K562 (cell line): ENCODE measurements at regions not wholly inside any gene's neighbourhood (a gene's known extent, or its start where the extent isn't known, plus 50 kb on each side); places are given as distances from the start of the nearest gene placed in this dataset.

Source experiments
- ATAC-seq: fragments of 200-7000 bp; cut with Tn5 transposase; 3 replicates; pipeline ENCODE4 v1.9.1; 2020; ENCODE audit warnings: moderate library complexity
- BruUV-seq: library from RNA; stranded (reverse); fragments of 400-500 nt; replicated peaks from 2 replicates; lab custom pipeline; 2021; lab: Mats Ljungman, UMichigan
- CTCF ChIA-PET: fragments of 300-600 bp; formaldehyde crosslinking; extraction: SDS; loops from one replicate; lab custom pipeline; 2021; ENCODE audit warnings: low intra/inter-chr PET ratio; lab: Yijun Ruan, JAX
- POLR2A ChIA-PET: fragments of 300-600, 350-650 bp; sonication (Branson Sonifier 250); formaldehyde crosslinking; extraction: SDS; loops from one replicate; lab custom pipeline; 2021; ENCODE audit warnings: antibody characterized with exemption, inconsistent platforms; lab: Yijun Ruan, JAX
- DNase-seq, 4 experiments: peaks; one replicate each; pipeline versions ENCODE4 v3.0.0 to v3.0.0-alpha.2; 2011 to 2018; ENCODE audit warnings: low spot score in 3 of 4, mixed read lengths in 3 of 4; ENCODE audit errors: extremely low read depth in 1 of 4
- FAIRE-seq: peaks from 2 replicates; lab custom pipeline; 2011; peaks lifted over from hg19 to GRCh38; lab: Jason Lieb, UNC
- H2AFZ ChIP-seq: 2 replicates; pipeline ENCODE4 v1.6.0; 2011; ENCODE audit warnings: low read depth, low read length, control low read depth, inconsistent platforms
- H3K27ac ChIP-seq: fragments of 200-600 bp; 3 replicates; pipeline ENCODE4 v1.8.0; 2011; ENCODE audit warnings: low read depth, mild to moderate bottlenecking, control low read depth, inconsistent platforms, low read length, moderate library complexity, mixed read lengths; ENCODE audit errors: extremely low read depth
- H3K27me3 ChIP-seq, 2 experiments: fragments of 300-600 bp in 1 of 2; 2 replicates in 1 of 2; 3 replicates in 1 of 2; pipeline versions ENCODE4 v1.6.0 to v1.8.0; 2011; ENCODE audit warnings: inconsistent platforms in 2 of 2, low read length in 2 of 2, mild to moderate bottlenecking in 1 of 2, mixed read lengths in 1 of 2, moderate library complexity in 1 of 2; ENCODE audit not compliant: control insufficient read depth in 2 of 2, insufficient read depth in 2 of 2
- H3K36me3 ChIP-seq: fragments of 300-600 bp; 3 replicates; pipeline ENCODE4 v1.8.0; 2011; ENCODE audit warnings: mild to moderate bottlenecking, low read length, inconsistent platforms; ENCODE audit not compliant: control insufficient read depth, insufficient read depth
- H3K4me1 ChIP-seq, 2 experiments: fragments of 200-600 bp in 1 of 2; replicated peaks in 1 of 2; 2 replicates in 1 of 2; 3 replicates in 1 of 2; pipeline versions ENCODE4 v1.5.1 to v1.8.0; 2011; ENCODE audit warnings: inconsistent platforms in 2 of 2, low read length in 2 of 2, mild to moderate bottlenecking in 1 of 2, mixed read lengths in 1 of 2, moderate library complexity in 1 of 2; ENCODE audit not compliant: control insufficient read depth in 2 of 2, insufficient read depth in 2 of 2
- H3K4me2 ChIP-seq: 2 replicates; pipeline ENCODE4 v1.6.1; 2011; ENCODE audit warnings: low read length, control low read depth, inconsistent platforms, mixed read lengths; ENCODE audit not compliant: insufficient read depth
- H3K4me3 ChIP-seq: fragments of 200-600 bp; sonication (generic), shearing (Covaris generic); 2 replicates; pipeline ENCODE4 v1.5.1; 2016; ENCODE audit warnings: control low read depth, inconsistent platforms
- H3K79me2 ChIP-seq: fragments of 200-600 bp; 3 replicates; pipeline ENCODE4 v1.8.0; 2011; ENCODE audit warnings: low read length, inconsistent platforms; ENCODE audit not compliant: control insufficient read depth, insufficient read depth
- H3K9ac ChIP-seq, 2 experiments: 2 replicates each; pipeline versions ENCODE4 v1.6.0 to v1.6.1; 2011; ENCODE audit warnings: low read depth in 2 of 2, low read length in 2 of 2, control low read depth in 1 of 2, inconsistent platforms in 1 of 2, mild to moderate bottlenecking in 1 of 2, mixed read lengths in 1 of 2; ENCODE audit not compliant: insufficient read depth in 1 of 2
- H3K9me1 ChIP-seq: one replicate; pipeline ENCODE4 v1.6.0; 2011; ENCODE audit warnings: inconsistent platforms, mild to moderate bottlenecking, low read length, moderate library complexity; ENCODE audit not compliant: control insufficient read depth, insufficient read depth
- H3K9me3 ChIP-seq: replicated peaks from 2 replicates; pipeline ENCODE4 v1.5.1; 2011; ENCODE audit warnings: low read depth, low read length, inconsistent platforms; ENCODE audit not compliant: control insufficient read depth, insufficient read depth
- H4K20me1 ChIP-seq: replicated peaks from 2 replicates; pipeline ENCODE4 v1.6.1; 2011; ENCODE audit warnings: low read length, inconsistent platforms, mixed read lengths; ENCODE audit not compliant: control insufficient read depth, insufficient read depth
- AFF4 ChIP-seq: sonication (generic); formaldehyde crosslinking; IDR thresholded peaks from 2 replicates; pipeline ENCODE4 v1.8.0; 2023; ENCODE audit warnings: mild to moderate bottlenecking, missing genetic modification reagents
- MYBL2 ChIP-seq, 2 experiments: fragments of 450-650 bp in 1 of 2; sonication (generic) in 1 of 2; formaldehyde crosslinking in 1 of 2; IDR thresholded peaks; 2 replicates each; pipeline versions ENCODE4 v1.6.1 to v1.8.1; 2017 to 2022; ENCODE audit warnings: borderline replicate concordance in 1 of 2, inconsistent platforms in 1 of 2, low read depth in 1 of 2, mild to moderate bottlenecking in 1 of 2, missing genetic modification reagents in 1 of 2, moderate library complexity in 1 of 2
- RB1 ChIP-seq: fragments of 450-650 bp; IDR thresholded peaks from 2 replicates; pipeline ENCODE4 v1.6.1; 2017; ENCODE audit warnings: low read depth, mild to moderate bottlenecking
- REST ChIP-seq, 2 experiments: fragments of 450-650 bp; formaldehyde crosslinking in 1 of 2; IDR thresholded peaks; 2 replicates each; pipeline versions ENCODE4 v1.4.0 to v1.6.1; 2014 to 2020; ENCODE audit warnings: mild to moderate bottlenecking in 2 of 2, borderline replicate concordance in 1 of 2, low read depth in 1 of 2
- ZNF224 ChIP-seq: sonication (generic); formaldehyde crosslinking; IDR thresholded peaks from 2 replicates; pipeline ENCODE4 v1.8.0; 2022; ENCODE audit warnings: mild to moderate bottlenecking, missing genetic modification reagents
- WGBS: fragments of 100-300 bp; shearing (Covaris generic); methylation state at CpG from one replicate; pipeline ENCODE4 v1.1.6; 2016; ENCODE audit warnings: low coverage, mixed read lengths; ENCODE audit not compliant: insufficient coverage; ENCODE audit errors: missing lambda C conversion rate; 5-methylcytosine and 5-hydroxymethylcytosine counted together
- in situ Hi-C: fragments of 300-500 bp; cut with MboI; formaldehyde crosslinking; loops from 4 replicates; pipeline ENCODE4 v1.15.0; 2018; ENCODE audit warnings: inconsistent platforms, mixed read lengths
- intact Hi-C: fragments of 100-400 bp; cut with micrococcal nuclease; formaldehyde crosslinking; loops from 2 replicates; pipeline ENCODE4 v1.14.2; 2022
- TF ChIP-seq, protein P1 (sequence below): fragments of 450-650 bp; IDR thresholded peaks from 2 replicates; pipeline ENCODE4 v1.6.1; 2017; ENCODE audit warnings: antibody characterized with exemption

GRCh38 chr10:131681122-131681521 is 219.7 kb upstream of the PPP2R2D start (continued):
- TF ChIP-seq ZNF224 (CRISPR knock-in tag): no peak
- TF ChIP-seq RB1: no peak
- TF ChIP-seq, protein P1, sequence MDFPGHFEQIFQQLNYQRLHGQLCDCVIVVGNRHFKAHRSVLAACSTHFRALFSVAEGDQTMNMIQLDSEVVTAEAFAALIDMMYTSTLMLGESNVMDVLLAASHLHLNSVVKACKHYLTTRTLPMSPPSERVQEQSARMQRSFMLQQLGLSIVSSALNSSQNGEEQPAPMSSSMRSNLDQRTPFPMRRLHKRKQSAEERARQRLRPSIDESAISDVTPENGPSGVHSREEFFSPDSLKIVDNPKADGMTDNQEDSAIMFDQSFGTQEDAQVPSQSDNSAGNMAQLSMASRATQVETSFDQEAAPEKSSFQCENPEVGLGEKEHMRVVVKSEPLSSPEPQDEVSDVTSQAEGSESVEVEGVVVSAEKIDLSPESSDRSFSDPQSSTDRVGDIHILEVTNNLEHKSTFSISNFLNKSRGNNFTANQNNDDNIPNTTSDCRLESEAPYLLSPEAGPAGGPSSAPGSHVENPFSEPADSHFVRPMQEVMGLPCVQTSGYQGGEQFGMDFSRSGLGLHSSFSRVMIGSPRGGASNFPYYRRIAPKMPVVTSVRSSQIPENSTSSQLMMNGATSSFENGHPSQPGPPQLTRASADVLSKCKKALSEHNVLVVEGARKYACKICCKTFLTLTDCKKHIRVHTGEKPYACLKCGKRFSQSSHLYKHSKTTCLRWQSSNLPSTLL: no peak
- no peak for TF ChIP-seq MYBL2 (IDR thresholded peaks at IDR 0.05; ENCODE audit: low read depth)
- no peak for TF ChIP-seq MYBL2 (CRISPR knock-in tag; IDR thresholded peaks at IDR 0.05; ENCODE audit: borderline replicate concordance)

- H3K27me3 ChIP-seq: peaks cover 2 to 30% of the 10 kb centered on the region in 2 experiments; a peak in 3 of 5 replicates
- H3K9me1 ChIP-seq: no peaks in the 10 kb centered on the region
- no peak for FAIRE-seq
- H3K4me3 ChIP-seq: no peak overlapping the region
- no peak overlapping the region for H3K9ac ChIP-seq
- BruUV-seq: no TSS peak
- H3K27ac ChIP-seq: no peak overlapping the region
- H2AFZ ChIP-seq: no peak overlapping the region
- H3K79me2 ChIP-seq: no peaks in the 10 kb centered on the region
- H3K4me1 ChIP-seq: no peaks in the 10 kb centered on the region
- CTCF ChIA-PET: no interaction called here
- intact Hi-C loops: no loop called here
- no peaks in the 10 kb centered on the region for H3K9me3 ChIP-seq
- 4% methylated on average over 12 of the region's 12 CpGs for WGBS
- in situ Hi-C loops: no loop called here
- no peak overlapping the region for H3K4me2 ChIP-seq
- POLR2A ChIA-PET: no interaction called here
- no peaks in the 10 kb centered on the region for H3K36me3 ChIP-seq
- H4K20me1 ChIP-seq: no peaks in the 10 kb centered on the region
- DNase-seq: no peak
- ATAC-seq: no peak
- TF ChIP-seq AFF4 (no peak), REST (IDR thresholded peaks at IDR 0.05; ENCODE audit: borderline replicate concordance) (no peak), REST (CRISPR knock-in tag; IDR thresholded peaks at IDR 0.05; ENCODE audit: low read depth) (no peak)
Observed at GRCh38 chr10:131681656-131682055, 219.2 kb upstream of the PPP2R2D start.
